Head of caudate nucleus (tissue), 42 donors: ENCODE measurements at regions not wholly inside any gene's neighbourhood (a gene's known extent, or its start where the extent isn't known, plus 50 kb on each side); places are given as distances from the start of the nearest gene placed in this dataset.
A peak's percentile ranks its signal among the peaks of the same experiment; 100 is the strongest.

Experiments used
- DNase-seq, 42 donors: peaks; one replicate each; pipeline versions ENCODE4 v3.0.0 to v3.0.0-alpha.2; 2020 to 2021; ENCODE audit warnings: mixed read lengths in 7 of 42
- intact Hi-C: fragments of 100-400 bp; cut with DNase I; formaldehyde crosslinking; loops from one replicate; pipeline ENCODE4 v1.15.0; 2022

DNA sequence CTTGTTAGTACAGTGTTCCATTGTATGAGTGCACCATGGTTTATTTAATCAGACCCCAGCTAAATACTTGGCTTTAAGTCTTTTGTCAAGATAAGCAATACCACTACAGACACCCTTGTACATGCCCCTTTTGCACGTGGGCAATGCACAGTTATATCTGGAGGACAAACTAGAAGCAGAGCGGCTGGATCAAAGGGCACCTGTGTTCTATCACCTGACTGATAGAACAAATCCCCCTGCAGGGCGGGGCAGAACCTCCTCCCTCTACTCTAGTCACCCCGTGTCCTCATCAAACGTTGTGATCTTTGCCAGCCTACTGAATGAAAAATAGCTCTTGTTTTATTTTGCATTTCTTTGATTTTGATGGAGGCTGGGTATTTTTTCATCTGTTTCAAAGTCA, 314.9 kb downstream of the TLE3 start:
- intact Hi-C loops = no loop called here
- no peak for DNase-seq

DNA sequence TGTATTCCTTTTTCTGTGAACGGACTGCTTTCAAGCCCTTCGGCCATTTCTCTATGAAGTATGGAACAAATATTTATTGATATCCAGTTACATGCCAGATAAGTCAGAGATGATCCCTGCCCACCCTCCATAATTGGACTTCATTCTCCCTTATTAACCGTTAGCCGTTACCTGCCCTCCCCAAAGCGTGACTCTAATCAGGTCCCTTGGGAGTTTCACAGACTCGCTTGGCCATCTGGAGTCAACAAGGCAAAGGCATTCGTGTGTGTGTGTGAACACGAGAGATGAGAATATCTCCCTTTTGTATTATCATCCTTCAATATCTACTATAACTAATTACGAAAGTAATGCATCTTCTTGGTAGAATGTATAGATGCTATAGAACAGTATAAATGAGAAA, 314.5 kb downstream of the TLE3 start:
- intact Hi-C loops = no loop called here
- no peak for DNase-seq

DNA sequence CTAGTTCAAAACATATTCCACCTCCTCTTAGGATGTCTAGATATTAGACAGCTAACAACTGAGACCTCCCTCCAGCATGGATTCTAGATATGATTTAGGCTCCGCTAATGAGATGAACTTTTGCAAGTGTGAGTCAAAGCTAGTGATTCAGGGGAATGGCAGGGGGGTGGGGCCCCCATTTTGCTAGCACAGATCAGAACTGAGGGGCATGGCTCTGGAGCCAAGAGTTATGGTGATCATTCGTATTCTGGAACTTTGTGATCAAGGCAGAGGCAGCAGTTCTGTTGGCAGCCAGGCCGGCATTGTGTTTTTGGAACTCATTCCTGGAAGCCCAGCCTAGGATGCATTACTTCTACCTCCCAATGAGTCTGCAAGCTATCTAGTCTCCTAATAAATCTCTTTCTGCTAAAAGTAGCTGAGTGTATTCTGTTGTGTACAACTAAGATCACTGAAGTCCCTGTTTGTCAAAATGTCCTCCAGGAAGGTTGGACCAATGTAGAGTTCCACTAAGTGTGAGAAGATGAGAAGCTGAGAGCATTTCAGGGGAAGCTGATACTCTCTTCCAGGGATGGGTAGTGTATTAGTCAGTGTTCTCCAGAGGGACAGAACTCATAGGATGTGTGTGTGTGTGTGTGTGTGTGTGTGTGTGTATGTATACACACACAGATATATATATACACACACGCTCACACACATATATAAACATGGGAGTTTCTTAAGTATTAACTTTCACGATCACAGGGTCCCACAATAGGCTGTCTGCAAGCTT, 312.7 kb downstream of the TLE3 start:
- intact Hi-C loops = no loop called here
- DNase-seq = no peak

DNA sequence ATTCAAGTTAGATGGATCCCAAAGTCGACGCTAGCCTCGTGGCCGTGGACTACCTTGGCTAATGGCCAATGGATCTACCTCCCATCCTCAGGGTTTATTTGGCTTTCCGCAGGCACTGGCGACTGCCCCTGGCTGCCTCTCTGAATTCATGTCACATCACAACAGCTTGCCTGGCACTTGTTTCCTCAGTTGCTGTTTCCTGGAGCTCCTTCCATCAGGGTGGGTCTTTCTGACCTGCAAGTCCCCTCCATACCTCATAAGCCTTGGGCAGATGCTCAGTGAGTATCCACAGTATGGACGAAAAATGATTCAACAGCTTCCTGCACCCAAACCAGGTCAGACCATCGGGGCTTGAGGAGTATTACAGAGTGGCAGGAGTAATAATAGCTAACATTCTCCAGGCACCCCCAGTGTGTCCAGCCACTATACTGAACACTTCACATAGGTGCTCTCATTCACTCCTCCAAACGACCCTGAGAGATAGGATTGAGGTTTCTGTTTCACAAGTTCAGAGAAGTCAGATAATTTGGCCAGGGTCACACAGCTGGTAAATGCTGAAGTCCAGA, 311.5 kb downstream of the TLE3 start:
- intact Hi-C loops = no loop called here
- no peak for DNase-seq

DNA sequence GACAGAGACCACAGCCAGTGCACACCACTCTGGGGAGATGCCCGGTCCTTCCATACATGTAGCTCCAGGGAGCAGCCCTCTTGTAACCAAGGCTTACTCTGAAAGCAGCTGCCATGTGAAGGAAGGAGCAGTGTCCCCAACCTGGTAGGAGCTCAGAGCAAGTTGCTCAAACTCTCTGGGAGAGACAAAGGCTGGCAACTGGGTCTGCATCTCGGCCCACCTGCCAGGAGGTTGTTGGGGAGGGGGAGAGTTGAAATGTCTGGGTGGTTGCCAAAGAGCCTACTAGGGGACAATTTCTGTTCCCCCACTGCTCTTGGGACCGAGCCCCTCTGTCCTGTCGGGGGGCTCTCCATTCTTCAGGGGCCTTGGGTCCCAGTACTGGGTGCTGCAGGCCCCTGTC, 309.9 kb downstream of the TLE3 start:
- DNase-seq = no peak
- intact Hi-C loops = no loop called here

DNA sequence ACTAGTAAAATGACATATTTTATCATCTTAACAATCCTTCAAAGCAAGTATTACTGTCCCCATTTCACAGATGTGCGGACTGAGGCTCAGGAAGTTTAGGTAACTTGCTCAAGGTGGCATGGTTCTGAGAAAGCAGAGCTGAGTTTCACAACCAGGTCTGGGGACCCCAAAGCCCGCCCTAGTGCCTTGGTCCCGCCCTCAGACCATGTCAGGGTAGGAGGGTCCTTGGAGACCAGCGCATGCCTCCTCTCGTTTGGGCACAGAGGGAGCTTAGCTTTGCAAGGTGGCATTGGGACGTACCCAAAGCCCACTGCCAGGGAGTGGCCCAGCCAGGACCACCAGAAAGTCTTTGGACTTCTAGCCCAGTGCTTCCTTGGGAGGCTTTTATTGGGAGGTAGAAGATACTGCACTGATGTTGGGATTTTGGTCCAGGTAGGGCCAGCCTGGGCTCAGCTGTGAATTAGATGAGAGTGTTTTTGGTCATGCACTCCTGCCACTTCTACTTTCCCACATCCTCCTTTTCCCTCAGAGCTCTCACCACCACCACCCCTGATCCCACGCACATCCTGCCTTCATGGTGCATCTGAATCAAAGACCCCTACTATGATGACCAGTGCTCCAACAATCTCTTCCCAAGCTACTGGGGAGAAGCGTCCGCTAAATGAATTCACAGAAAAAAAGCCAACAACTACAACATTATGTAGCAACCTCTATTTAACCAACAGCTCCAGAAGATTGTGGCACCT, 307.9 kb downstream of the TLE3 start:
- DNase-seq = no peak
- intact Hi-C loops = no loop called here

DNA sequence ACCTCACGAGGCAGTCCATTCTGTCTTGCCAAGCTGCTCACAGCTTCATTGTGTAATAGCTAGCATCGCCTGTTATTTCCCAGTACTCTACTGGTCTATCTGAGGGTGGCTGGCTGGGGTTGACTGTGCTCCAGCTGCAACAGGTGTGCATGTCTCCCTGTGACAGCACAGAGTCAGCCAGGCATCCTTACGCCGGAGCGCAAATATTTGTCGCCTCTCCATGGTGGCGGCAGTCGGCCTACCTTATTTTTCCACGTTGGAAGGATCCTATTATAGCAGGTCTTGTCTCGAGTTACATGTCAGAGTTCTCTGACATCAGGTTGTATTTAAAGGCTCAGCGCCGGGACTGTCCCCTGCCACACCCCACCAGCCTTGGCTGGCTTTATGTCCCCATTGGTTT, 307.1 kb downstream of the TLE3 start:
- DNase-seq = no peak
- intact Hi-C loops = no loop called here

DNA sequence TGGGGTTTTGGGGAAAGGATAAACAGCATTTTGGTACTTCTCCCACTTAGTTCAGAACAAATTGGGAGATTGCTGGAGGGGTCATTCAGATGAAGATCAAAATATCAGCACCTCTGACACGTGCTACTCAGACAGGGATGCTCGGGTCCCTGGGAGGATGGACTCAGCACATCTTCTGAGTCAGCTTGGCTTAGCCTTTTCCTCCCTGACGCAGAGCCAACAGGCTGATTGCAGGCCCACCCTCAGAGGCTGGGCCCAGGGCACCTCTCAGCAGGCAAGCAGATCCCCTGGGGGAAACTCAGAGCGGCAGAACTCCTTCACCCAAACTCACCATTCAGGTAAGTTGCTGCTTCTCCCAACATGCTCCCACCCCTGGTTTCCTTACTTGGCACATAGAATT, 304.9 kb downstream of the TLE3 start:
- intact Hi-C loops = no loop called here
- no peak for DNase-seq

DNA sequence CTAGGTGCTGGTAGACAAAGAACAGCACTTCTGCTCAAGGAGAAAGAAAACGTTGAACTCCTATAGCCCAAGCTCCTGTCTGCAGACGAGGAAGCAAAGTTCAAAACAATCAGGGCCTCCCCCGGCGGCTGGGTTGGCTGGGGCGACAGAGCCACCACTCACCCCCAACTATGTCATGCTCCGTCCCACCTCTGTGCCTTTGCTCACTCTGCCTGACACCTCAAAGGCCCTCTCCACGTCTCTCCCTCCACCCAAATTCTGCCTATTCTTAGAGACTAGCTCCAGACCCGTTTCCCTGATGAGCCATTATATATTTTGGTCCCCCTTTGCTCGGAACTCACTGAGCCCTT, 304.3 kb downstream of the TLE3 start:
- intact Hi-C loops = no loop called here
- DNase-seq = no peak

DNA sequence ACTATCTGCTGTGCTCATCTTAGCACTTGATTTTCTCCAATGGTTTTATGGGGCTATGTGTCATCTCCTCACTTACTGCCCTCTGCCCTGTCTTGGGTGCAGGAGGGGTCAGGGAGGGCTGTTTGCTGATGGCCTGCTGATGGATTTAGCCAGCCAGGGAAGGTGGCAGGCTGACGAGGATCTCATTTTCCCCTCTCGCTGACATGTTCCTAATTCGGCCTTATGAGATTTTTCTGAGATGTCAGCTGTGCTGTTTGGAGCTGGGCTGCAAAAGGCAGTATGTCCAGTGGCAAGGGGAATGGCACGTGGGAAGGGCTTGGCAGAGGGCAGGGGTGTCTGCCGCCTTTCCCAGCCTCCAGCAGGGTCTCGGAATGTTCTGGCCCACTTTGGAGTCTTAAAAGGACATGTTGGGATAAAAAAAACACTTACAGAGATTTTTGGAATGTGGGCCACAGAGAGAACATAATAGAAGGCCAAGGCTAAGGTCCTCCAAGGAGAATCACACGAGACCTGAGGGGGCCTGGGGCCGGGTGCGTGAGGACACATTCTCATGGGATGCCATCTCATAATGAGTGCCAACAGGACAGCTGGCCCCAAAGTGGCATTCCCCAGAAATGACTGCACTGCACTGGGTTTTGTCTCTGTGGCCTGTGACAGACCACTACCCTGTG, 303.8 kb downstream of the TLE3 start:
- intact Hi-C loops = no loop called here
- DNase-seq = peak in 1 of 42 donors; percentile 24

DNA sequence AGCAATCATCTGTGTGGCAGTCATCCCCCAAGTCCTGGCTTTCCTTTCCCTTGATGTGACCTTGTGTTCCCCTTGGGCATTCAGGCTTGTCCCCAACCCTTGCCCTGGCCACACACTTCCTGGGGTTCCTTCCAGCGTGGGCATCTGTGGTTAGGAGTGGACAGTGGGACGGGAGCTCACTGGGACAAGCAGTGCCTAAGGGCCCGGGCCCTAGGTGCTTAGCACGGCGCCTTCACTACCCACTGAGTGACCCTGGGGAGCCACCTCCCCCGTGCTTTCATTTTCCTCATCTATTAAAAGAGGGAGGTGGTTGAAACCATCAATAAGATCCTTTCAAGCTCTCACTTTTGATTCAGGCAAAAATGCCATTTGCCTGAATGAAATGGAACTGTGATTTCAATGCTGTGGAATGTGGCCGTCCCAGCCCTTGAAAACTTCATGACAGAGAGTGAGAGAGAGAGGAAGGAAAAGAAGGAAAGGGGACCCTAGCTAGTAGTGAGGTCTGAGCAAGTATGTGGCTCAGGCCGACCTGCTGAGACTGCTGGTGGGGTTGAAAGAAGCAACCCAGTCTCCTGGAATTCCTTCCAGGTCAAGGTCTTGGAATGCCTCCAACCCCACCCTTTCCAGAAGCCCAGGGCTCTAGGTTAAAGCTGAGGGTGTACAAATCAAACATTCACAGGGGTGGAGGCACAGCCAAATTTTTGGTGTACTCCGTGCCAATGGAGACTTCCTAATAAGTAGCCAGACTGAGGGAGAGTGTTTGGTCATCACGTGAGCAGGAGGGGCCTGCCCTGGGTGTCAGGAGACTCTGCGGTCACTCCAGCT, 302.9 kb downstream of the TLE3 start:
- intact Hi-C loops = no loop called here

DNA sequence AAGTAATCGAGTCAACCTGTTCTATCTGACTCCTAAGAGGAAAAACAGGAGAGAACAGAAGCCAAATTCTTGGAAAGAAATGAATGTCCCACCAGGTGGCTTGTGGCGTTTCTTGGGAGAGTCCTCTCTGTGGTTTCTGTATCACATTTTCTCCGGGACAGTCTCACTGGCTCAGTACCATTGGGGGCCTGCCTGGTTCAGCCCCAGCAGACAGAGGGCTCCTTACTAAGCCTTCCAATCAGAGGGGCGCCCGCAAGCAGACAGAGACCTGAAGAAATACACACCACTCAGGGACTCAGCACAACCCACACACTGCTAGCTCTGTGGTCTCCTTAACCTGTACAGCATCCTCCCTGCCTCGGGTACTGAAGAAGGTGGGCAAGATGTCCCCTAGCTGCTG, 302.1 kb downstream of the TLE3 start:
- intact Hi-C loops = no loop called here
- peak in 1 of 42 donors; percentile 7 for DNase-seq

More for the DNA sequence above, 302.9 kb downstream of the TLE3 start:
- no peak for DNase-seq

DNA sequence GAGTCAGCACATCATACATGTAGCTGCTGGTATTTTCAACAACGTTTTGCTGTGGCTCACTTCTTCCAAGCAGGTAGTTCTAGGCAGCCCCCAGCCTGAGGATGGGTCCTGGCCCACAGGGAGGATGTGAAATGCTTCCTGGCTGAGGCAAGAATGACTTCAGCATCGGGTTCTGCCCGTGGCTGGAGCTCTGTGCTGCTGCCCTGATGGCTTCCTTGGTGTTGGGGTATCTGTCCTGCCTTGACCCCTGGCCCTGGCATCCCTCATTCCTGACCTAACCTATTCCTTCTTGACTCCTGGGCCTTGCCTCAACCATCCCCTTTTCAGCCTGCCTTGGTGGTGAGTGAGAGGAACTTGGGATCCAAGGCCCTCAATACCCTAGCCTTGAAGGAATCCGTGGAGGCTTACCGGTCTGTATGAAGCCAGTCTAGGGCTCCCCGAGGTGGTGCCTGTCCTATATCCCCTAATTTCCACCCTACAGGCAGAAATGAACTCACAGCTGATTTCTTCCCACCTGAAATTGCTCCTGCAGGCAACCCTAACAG, 300.6 kb downstream of the TLE3 start:
- DNase-seq = no peak
- intact Hi-C loops = no loop called here

DNA sequence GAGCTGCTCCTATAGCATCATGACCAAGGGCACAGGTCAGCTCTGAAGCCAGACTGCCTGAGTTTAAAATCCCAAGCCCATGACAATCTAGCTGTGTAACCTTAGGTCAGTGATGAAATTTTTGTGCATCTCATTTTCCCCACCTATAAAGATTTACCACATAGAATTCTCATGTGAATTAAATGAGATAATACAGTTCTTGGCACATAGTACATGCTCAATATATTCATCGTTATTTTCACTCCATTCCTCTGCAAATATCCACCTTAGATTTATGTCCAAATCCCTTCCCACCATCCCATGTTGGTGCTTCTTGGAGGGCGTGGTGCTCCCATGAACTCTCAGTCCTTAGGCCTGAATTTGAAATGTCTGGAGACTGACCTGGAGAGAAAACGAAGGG, 300.1 kb downstream of the TLE3 start:
- DNase-seq = no peak
- intact Hi-C loops = no loop called here

DNA sequence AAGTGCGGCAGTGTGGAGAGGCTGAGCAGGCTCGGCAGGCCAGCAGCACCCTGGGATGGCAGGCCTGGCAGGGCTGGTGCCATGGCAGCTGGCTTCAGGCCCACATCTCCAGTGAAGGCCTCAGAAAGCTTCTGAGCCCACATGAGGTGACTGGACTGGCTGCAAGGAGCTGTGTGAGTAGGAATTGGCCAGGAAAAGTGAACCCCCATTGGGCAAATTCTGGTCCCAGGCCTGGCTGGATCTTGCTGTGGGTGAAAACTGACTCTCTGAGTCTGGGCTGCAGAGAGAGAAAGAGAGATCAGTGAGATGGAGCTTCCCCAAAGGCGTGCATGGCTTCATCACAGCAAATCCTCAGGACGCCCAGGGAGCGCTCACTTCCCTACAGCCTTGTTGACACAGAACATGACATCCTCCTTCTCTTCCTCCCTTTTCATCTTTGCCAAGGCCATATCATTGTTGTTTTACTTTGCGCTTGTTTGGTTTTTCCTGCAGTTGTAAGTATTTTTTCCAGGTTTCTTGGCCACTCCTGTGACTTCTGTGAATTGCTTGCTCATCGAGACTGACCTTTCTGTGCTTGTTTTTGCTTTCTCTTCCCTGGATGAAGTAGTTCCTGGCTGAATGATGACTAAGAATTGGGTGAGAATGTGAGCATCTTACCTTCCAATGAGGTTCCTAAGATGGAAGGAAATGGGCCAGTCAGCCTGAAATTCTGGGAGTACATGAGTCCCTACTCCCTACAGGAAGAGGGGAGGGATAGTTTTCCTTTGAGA, 299.1 kb downstream of the TLE3 start:
- DNase-seq = peak in 1 of 42 donors; percentile 5
- intact Hi-C loops = no loop called here

DNA sequence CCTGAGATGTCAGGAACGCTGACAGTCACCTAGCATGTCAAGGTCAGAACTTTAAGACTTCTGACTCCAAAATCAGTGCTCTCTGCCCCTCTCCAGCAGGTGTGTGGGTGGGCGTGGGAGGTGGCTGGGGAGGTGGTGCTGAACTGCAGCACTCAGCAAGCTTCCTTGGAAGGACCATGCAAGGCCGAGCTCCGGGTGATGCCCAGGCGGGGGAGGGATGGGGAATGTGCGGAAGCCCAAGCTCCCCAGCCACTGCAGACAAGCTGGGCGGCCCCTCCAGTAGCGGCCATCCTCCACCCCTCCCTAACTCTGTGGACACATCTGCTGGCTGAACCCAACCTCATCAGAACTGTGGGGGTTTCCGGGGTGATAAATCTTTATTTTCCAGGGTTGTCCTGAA, 296.6 kb downstream of the TLE3 start:
- no peak for DNase-seq
- intact Hi-C loops = no loop called here

DNA sequence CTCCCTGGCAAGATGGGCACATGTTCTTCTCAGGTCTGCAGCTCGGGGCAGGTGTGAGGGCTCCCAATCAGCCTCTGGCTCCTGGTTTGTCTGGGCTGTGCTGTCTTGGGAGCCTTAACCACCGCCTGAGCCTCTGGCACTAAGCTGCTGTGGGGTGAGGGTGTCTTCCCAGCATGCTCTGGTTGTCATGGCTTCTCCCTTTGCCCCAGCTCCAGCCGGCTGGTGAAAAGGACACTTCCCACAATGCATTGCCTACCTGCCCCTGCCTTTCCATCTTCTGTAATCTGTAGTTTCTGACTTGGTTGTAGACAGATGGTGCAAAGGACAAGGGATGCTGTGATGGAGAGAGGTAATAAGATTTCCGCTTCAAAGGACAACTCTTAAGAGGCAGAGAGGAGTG, 295.3 kb downstream of the TLE3 start:
- intact Hi-C loops = no loop called here
- DNase-seq = no peak

DNA sequence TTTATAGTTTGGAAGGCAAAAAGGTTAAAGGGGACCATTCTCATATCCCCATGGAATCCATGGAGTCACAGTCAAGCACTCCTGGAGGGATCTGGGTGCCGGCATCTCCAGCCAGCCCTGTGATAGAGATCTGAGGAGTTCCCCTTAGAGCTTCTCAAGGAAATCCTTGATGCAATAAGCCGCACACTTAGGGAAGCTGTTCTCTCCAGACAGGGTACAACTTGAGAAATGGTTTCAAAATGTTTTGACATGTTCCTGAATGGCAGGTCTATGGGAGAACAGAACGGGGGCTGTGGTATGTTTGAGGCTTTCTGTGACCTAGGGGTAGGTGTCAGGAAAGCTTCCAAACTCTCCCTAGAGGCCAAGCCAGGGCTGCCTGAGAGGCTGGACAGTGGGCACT, 292.9 kb downstream of the TLE3 start:
- no peak for DNase-seq
- intact Hi-C loops = no loop called here
